B cell (primary cell): ENCODE measurements at regions not wholly inside any gene's neighbourhood (a gene's known extent, or its start where the extent isn't known, plus 50 kb on each side); places are given as distances from the start of the nearest gene placed in this dataset.

Experiments
- CTCF ChIP-seq: fragments of 200-600 bp; IDR thresholded peaks from one replicate; pipeline ENCODE4 v1.8.0; 2022; ENCODE audit warnings: antibody characterized with exemption, mild to moderate bottlenecking
- EZH2 ChIP-seq: IDR thresholded peaks from 2 replicates; pipeline ENCODE4 v1.6.1; 2012; ENCODE audit warnings: borderline replicate concordance, low read depth, mild to moderate bottlenecking, moderate library complexity, low read length; ENCODE audit not compliant: insufficient read depth, poor library complexity, severe bottlenecking

GRCh38 chr12:75856235-75856634 is 175.3 kb downstream of the PHLDA1 start:
- TF ChIP-seq CTCF = no peak
- TF ChIP-seq EZH2 = no peak
